ENCODE measurements at regions not wholly inside any gene's neighbourhood (a gene's known extent, or its start where the extent isn't known, plus 50 kb on each side); places are given as distances from the start of the nearest gene placed in this dataset.

DNA sequence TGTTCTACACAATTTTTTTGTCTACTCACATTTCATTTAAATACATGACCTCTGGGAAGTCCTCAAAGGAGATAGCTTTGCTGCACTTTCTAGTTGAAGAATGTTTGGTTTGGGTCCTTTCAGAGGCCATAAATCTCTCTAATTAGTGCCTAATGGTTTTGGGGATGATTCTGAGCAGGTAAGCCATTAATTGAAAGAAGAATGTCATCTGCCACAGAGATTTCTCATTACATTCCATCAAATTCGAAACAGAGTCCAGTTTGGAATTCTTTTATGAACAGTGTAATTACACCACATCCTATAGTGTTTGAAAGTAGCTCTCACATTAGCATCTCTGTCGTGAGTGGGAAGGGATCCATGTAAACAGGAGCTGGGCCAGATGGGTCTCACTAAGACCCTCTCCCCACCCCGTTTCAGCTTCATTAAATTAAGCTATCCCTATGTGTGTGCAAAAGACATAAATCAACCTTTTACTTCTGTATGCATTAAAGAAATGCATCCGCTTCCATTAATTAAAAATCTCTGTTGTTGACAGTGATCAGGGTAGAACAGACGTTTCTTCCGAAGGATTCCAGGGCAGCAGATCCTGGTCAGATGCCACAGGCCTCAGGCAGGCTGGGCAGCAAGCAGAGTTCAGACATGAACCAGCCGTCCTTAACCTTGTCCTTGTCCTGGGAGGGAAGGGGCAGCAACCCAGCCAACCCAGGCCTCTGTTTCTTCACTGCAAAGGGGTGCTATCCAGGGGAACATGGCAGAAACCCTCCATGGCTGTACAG, 99.8 kb upstream of the MAP1B start:
- no peak for DNase-seq

DNA sequence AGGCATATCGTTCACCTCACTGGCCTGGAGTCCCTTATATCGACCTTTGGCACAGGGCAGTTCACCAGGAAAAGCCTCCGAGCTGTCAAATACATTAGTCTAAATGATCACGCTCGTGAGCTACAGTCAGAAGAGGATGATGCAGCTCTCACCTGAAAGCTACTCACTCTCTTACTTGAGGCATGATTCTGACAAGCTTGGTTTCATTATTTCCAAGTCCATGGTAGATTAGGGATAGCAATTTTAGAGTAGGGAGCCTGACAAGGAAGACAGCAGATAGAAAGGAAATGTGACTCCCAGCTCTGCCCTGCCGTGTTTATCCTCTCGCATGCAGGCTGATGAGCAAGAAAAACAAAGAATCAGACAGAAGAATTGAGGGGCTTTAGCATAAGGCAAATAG, 98.0 kb upstream of the MAP1B start:
- no peak for DNase-seq

- no peak for DNase-seq
Observed at GRCh38 chr5:72010430-72010829, 96.8 kb upstream of the MAP1B start.

- no peak for DNase-seq
Observed at GRCh38 chr5:72012906-72013305, 94.4 kb upstream of the MAP1B start.

GRCh38 chr5:72013766-72014624, 93.3 kb upstream of the MAP1B start:
- DNase-seq = no peak

DNA sequence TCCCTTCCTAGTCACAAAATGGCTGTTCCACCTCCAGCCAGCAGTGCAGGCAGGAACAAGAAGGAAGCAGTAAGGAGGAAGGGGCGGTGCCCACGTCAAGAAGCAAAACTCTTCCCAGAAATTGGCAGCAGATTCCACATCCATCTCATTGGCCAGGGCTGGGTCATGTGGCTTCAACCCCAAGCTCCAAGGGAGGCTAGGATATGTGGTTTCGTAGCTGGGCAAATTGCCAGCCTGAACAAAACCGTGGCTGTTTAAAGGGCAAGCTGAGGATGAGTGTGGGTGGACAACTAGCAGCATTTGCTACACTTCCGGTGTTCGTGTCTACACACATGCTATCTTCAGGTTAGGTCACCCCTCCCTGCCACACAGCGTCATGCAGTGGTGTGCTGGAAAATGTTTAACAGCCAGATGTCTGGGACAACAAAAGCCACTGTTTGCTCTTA, 92.1 kb upstream of the MAP1B start:
- DNase-seq = no peak

- peak; percentile 21 for DNase-seq
Observed at GRCh38 chr5:72018143-72018803, 89.0 kb upstream of the MAP1B start.

- no peak for DNase-seq
Observed at GRCh38 chr5:72020161-72020983, 86.9 kb upstream of the MAP1B start.

DNA sequence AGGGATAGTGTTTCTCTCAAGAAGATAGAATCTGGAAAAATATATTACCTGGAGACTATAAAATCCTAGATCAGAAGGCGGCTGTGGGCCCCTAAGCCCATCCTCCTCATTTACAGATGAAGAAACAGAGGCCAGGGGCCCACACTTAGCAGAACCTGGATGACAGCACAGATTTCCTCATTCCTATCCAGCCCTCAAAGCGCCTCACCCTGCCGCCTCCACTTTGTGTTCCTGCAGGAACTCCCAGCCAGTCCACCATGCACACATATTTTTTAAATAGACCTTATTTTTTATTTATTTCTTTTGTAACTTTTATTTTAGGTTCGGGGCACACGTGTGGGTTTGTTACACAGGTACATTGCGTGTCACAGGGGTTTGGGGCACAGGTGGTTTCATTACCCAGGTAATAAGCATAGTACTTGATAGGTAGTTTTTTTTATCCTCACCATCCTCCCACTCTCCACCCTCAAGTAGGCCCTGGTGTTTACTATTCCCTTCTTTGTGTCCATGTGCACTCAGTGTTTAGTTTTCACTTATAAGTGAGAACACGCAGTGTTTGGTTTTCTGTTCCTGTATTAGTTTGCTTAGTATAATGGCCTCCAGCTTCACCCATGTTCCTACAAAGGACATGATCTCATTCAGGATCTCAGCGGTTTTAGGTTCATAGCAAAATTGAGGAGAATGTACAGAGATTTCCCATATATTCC, 85.5 kb upstream of the MAP1B start:
- no peak for DNase-seq

- no peak for DNase-seq
Observed at GRCh38 chr5:72028382-72028781, 78.9 kb upstream of the MAP1B start.

GRCh38 chr5:72030237-72030636, 77.0 kb upstream of the MAP1B start:
- no peak for DNase-seq

GRCh38 chr5:72032788-72033187, 74.5 kb upstream of the MAP1B start:
- no peak for DNase-seq

- DNase-seq = no peak
Observed at GRCh38 chr5:72034770-72035169, 72.5 kb upstream of the MAP1B start.

GRCh38 chr5:72035831-72036230, 71.4 kb upstream of the MAP1B start:
- no peak for DNase-seq

DNA sequence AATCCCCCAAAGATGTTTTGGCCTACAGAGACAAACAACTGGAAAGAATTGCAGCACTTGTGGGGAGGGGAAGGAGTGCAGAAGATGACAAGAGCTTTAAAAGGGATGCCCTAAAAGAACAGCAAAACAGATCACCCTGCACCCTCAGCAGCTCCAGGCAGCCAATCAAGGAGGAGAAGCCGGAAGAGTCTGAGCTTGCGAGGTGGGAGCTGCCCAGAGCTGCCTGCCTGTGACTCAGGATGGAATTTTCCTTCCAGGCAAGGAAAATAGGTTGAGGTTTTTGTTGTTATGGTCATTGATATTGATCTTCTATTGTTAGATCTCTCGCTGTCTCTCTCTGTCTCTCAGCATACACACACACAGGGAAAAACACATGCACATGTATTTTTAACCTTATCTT, 70.3 kb upstream of the MAP1B start:
- no peak for DNase-seq

DNA sequence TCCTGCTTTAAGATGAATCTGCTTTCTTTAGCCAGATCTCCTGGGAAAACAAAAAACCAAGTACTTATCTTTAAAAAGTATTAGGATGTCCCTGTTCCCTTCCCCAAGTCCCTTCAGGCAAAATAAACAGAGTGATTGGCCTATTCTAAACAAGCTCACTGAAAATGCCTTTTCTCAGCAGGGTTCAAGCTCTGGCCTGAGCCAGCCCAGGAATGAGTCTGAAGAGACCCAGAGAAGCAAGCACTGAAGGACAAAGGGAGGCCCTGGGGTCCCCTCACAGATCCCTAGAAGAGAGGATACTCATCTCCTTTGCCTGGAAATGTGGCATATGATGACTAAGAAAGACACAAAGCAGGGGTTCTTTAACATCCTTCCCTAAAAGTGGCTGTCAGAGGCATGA, 66.8 kb upstream of the MAP1B start:
- no peak for DNase-seq

- DNase-seq = no peak
Observed at GRCh38 chr5:72041654-72042053, 65.6 kb upstream of the MAP1B start.

DNA sequence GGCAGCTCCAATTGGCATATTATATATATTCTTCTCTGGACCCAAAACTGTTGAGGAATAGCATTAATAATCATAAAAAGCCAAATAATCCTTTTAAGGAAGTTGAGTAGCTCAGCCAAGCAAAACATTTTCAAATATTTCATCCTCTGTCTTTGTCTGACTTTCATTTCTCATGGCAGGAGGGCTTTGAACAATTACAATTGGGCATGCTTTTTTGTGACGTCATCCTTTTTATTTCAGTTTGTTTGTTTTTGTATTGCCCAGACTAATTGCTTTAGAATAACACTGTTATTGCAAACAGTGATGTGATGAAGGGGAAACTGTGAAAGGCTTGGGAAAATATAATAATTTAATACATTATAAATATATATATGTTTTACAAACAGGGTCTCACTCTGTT, 65.2 kb upstream of the MAP1B start:
- no peak for DNase-seq

DNA sequence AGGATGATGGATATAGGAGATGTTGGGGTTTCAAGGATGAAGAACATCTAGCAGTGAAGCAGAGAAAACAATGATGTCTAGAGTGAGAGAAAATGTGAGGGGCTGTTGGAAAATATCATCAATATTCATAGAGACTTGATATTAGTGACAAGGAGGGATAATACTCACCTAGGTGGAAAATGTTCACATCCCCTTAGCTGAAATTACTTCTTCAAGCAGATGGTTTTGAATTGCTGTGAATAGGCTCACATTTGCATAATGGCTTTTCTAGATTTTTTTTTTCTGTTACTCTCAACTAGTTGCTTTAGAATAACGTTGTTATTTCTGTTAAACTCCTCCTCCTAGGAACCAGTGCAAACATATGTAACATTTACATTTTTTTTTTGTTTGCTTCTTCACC, 61.6 kb upstream of the MAP1B start:
- DNase-seq = no peak

GRCh38 chr5:72046106-72046505, 61.2 kb upstream of the MAP1B start:
- DNase-seq = no peak

DNA sequence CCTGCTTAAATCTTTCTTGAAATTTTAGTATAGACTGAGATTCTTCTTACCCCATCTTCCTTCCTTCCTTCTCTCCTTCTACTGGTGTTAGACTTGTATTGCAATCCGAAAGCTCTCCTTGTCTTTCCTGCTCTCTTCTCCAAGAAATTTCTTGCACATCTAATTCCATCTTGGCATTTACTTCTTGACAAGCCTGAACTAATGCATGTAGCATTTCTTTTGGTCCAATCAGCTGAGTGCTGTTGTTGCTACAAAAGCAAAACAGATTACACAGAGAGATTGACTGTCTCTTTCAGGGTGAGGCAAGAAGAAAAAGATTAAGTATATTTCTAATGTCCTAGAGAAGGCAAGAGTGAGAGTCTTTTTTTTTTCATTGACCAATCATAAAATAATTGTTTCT, 51.6 kb upstream of the MAP1B start:
- no peak for DNase-seq
